ENCODE measurements at regions not wholly inside any gene's neighbourhood (a gene's known extent, or its start where the extent isn't known, plus 50 kb on each side); places are given as distances from the start of the nearest gene placed in this dataset.
"Not testable (repeated sequence)": the region's sequence is repeated elsewhere in the genome, so short reads cannot be mapped to it uniquely, and the experiment has no call there.

DNA sequence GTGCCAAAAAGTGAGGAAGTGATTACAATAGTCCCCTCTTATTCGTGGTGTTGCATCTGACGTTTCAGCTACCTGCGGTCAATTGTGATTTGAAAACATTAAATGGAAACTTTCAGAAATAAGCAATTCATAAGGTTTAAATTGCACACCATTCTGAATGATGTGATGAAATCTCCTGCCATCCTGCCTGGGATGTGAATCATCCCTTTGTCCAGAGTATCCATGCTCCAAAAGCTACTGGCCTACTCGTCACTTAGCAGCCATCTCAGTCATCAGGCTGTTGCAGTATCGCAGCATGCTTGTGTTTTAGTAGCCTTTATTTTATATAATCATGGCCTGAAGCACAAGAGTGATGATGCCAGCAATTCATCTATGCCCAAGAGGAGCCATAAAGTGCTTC is 97.7 kb upstream of the CDCA7L start:
- DNase-seq: no peak
- 91 to 93% methylated on average over 5 of the region's 5 CpGs for WGBS, 2 donors
- Histone ChIP-seq H3K36me3 (ENCODE audit: control insufficient read depth in 4 of 4, insufficient read depth in 4 of 4, low read length in 4 of 4) (no peaks in the 10 kb centered on the region), H3K4me1 (ENCODE audit: control insufficient read depth in 5 of 5, insufficient read depth in 5 of 5, low read length in 5 of 5) (no peaks in the 10 kb centered on the region), H3K27me3 (ENCODE audit: control insufficient read depth in 3 of 3, insufficient read depth in 3 of 3, low read length in 2 of 3) (no peaks in the 10 kb centered on the region), H3K9ac (ENCODE audit: insufficient read depth in 1 of 2, low read length in 2 of 2) (no peak overlapping the region), H3K9me3 (ENCODE audit: control insufficient read depth in 4 of 4, insufficient read depth in 3 of 4, low read length in 3 of 4) (peaks cover 0 to 2% (median 0%) of the 10 kb centered on the region in 4 donors), H3K4me3 (no peak overlapping the region), H3K27ac (ENCODE audit: low read depth in 1 of 2, low read length in 1 of 2) (no peak overlapping the region)
- ATAC-seq (ENCODE audit: insufficient read depth, low FRiP score): no peak
- TF ChIP-seq, protein P1, sequence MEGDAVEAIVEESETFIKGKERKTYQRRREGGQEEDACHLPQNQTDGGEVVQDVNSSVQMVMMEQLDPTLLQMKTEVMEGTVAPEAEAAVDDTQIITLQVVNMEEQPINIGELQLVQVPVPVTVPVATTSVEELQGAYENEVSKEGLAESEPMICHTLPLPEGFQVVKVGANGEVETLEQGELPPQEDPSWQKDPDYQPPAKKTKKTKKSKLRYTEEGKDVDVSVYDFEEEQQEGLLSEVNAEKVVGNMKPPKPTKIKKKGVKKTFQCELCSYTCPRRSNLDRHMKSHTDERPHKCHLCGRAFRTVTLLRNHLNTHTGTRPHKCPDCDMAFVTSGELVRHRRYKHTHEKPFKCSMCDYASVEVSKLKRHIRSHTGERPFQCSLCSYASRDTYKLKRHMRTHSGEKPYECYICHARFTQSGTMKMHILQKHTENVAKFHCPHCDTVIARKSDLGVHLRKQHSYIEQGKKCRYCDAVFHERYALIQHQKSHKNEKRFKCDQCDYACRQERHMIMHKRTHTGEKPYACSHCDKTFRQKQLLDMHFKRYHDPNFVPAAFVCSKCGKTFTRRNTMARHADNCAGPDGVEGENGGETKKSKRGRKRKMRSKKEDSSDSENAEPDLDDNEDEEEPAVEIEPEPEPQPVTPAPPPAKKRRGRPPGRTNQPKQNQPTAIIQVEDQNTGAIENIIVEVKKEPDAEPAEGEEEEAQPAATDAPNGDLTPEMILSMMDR (IDR thresholded peaks at IDR 0.05; ENCODE audit: control extremely low read depth, extremely low read depth): no peak

DNA sequence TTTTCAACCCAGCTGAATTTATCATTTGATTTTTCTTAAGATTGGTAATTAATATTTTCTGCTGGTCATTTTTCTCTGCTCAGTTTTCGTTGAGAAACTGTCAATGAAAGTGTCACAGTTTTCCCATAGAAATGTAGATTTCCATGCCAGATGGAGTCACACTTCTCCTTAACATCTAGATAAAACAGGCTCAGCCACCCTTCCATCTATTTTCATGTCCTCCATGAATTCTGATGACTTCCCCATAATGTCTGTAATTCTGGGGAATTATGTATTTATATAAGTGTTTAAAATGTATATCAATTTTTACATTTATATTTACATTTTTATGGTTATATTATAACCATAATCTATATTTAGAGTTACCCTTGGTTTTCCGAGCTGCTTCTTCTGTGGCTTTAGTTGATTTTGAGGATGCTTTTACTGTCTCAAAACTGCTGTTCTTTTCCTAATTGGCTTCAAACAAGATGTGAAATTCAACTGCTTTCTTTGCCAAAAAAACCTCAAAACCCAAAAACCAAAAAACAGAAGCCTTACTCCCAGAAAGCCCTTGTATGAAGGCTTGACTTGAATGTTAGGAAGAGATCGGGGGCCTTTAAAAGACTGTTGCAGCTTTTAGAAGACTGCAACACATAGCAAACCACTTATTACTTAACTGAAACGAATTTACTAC is 95.4 kb upstream of the CDCA7L start:
- TF ChIP-seq, protein P1 (IDR thresholded peaks at IDR 0.05; ENCODE audit: control extremely low read depth, extremely low read depth): no peak
- WGBS, 2 donors: 79 to 89% methylated on average over 4 of the region's 4 CpGs
- no peaks in the 10 kb centered on the region for H3K4me1 ChIP-seq (ENCODE audit: control insufficient read depth in 5 of 5, insufficient read depth in 5 of 5, low read length in 5 of 5)
- ATAC-seq (ENCODE audit: insufficient read depth, low FRiP score): no peak
- H3K9ac ChIP-seq (ENCODE audit: insufficient read depth in 1 of 2, low read length in 2 of 2): no peak overlapping the region
- DNase-seq: no peak
- no peaks in the 10 kb centered on the region for H3K27me3 ChIP-seq (ENCODE audit: control insufficient read depth in 3 of 3, insufficient read depth in 3 of 3, low read length in 2 of 3)
- H3K4me3 ChIP-seq: no peak overlapping the region
- H3K9me3 ChIP-seq (ENCODE audit: control insufficient read depth in 4 of 4, insufficient read depth in 3 of 4, low read length in 3 of 4): no peaks in the 10 kb centered on the region
- H3K27ac ChIP-seq (ENCODE audit: low read depth in 1 of 2, low read length in 1 of 2): no peak overlapping the region
- H3K36me3 ChIP-seq (ENCODE audit: control insufficient read depth in 4 of 4, insufficient read depth in 4 of 4, low read length in 4 of 4): no peaks in the 10 kb centered on the region

DNA sequence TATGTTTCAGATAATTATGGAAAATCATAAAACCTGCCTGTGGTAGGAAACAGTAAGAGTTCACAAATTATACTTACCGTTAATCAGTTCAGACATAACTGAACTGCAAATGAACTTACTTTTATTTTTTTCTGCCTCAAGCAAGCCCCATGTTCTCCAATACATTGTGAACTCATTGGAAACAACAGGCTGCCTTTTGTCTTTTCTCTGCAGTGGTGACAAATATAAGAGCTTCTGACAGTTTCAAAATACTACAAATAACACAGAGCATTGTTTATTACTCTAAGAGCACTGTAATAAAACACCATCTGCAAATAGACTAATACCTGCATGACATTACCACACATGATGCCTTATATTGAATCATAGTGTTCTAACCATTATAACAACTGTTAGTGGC is 94.0 kb upstream of the CDCA7L start:
- TF ChIP-seq, protein P1 (IDR thresholded peaks at IDR 0.05; ENCODE audit: control extremely low read depth, extremely low read depth): no peak
- no peak overlapping the region for H3K9ac ChIP-seq (ENCODE audit: insufficient read depth in 1 of 2, low read length in 2 of 2)
- no peak for ATAC-seq (ENCODE audit: insufficient read depth, low FRiP score)
- no peak overlapping the region for H3K4me3 ChIP-seq
- H3K27me3 ChIP-seq (ENCODE audit: control insufficient read depth in 3 of 3, insufficient read depth in 3 of 3, low read length in 2 of 3): no peaks in the 10 kb centered on the region
- no peaks in the 10 kb centered on the region for H3K36me3 ChIP-seq (ENCODE audit: control insufficient read depth in 4 of 4, insufficient read depth in 4 of 4, low read length in 4 of 4)
- 42 to 54% methylated on average over 1 of the region's 1 CpG for WGBS, 2 donors
- no peaks in the 10 kb centered on the region for H3K9me3 ChIP-seq (ENCODE audit: control insufficient read depth in 4 of 4, insufficient read depth in 3 of 4, low read length in 3 of 4)
- no peak overlapping the region for H3K27ac ChIP-seq (ENCODE audit: low read depth in 1 of 2, low read length in 1 of 2)
- DNase-seq: no peak
- no peaks in the 10 kb centered on the region for H3K4me1 ChIP-seq (ENCODE audit: control insufficient read depth in 5 of 5, insufficient read depth in 5 of 5, low read length in 5 of 5)

GRCh38 chr7:22032356-22032755 is 86.7 kb upstream of the CDCA7L start:
- not testable (repeated sequence) for H3K27ac ChIP-seq (ENCODE audit: low read depth in 1 of 2, low read length in 1 of 2); H3K36me3 ChIP-seq (ENCODE audit: control insufficient read depth in 4 of 4, insufficient read depth in 4 of 4, low read length in 4 of 4); H3K27me3 ChIP-seq (ENCODE audit: control insufficient read depth in 3 of 3, insufficient read depth in 3 of 3, low read length in 2 of 3); ATAC-seq (ENCODE audit: insufficient read depth, low FRiP score); H3K4me1 ChIP-seq (ENCODE audit: control insufficient read depth in 5 of 5, insufficient read depth in 5 of 5, low read length in 5 of 5); H3K9me3 ChIP-seq (ENCODE audit: control insufficient read depth in 4 of 4, insufficient read depth in 3 of 4, low read length in 3 of 4); DNase-seq; H3K9ac ChIP-seq (ENCODE audit: insufficient read depth in 1 of 2, low read length in 2 of 2); H3K4me3 ChIP-seq
- 94 to 97% methylated on average over 25 to 26 of the region's 26 CpGs for WGBS, 2 donors

DNA sequence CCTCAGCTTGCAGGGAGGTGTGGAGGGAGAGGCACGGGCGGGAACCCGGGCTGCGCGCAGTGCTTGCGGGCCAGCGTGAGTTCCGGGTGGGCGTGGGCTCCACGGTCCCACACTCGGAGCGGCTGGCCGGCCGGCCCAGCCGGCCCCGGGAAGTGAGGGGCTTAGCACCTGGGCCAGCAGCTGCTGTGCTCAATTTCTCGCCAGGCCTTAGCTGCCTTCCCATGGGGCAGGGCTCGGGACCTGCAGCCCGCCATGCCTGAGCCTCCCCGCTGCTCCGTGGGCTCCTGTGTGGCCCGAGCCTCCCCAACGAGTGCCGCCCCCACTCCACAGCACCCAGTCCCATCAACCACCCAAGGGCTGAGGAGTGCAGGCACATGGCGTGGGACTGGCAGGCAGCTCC is 83.0 kb upstream of the CDCA7L start:
- H3K27ac ChIP-seq (ENCODE audit: low read depth in 1 of 2, low read length in 1 of 2); H3K9me3 ChIP-seq (ENCODE audit: control insufficient read depth in 4 of 4, insufficient read depth in 3 of 4, low read length in 3 of 4); H3K27me3 ChIP-seq (ENCODE audit: control insufficient read depth in 3 of 3, insufficient read depth in 3 of 3, low read length in 2 of 3); ATAC-seq (ENCODE audit: insufficient read depth, low FRiP score); H3K4me1 ChIP-seq (ENCODE audit: control insufficient read depth in 5 of 5, insufficient read depth in 5 of 5, low read length in 5 of 5); H3K36me3 ChIP-seq (ENCODE audit: control insufficient read depth in 4 of 4, insufficient read depth in 4 of 4, low read length in 4 of 4); DNase-seq; H3K9ac ChIP-seq (ENCODE audit: insufficient read depth in 1 of 2, low read length in 2 of 2); H3K4me3 ChIP-seq: not testable (repeated sequence)
- WGBS, 2 donors: 95 to 98% methylated on average over 25 of the region's 25 CpGs

Data from lung (tissue), 11 donors.